HepG2 (cell line): ENCODE measurements at regions not wholly inside any gene's neighbourhood (a gene's known extent, or its start where the extent isn't known, plus 50 kb on each side); places are given as distances from the start of the nearest gene placed in this dataset.

ENCODE experiments used
- ATAC-seq: fragments of 200-7000 bp; cut with Tn5 transposase; 3 replicates; pipeline ENCODE4 v1.9.1; 2020; ENCODE audit warnings: mild to moderate bottlenecking, moderate library complexity
- BruUV-seq: library from RNA; stranded (reverse); fragments of 400-500 nt; replicated peaks from 2 replicates; lab custom pipeline; 2021; lab: Mats Ljungman, UMichigan
- CTCF ChIA-PET: fragments of 300-600 bp; formaldehyde crosslinking; extraction: SDS; loops from one replicate; lab custom pipeline; 2021; ENCODE audit warnings: low total read pairs, inconsistent platforms, low intra/inter-chr PET ratio; lab: Yijun Ruan, JAX
- POLR2A ChIA-PET: fragments of 350-600 bp; sonication (Branson Sonifier 250); formaldehyde crosslinking; loops from one replicate; lab custom pipeline; 2020; ENCODE audit warnings: antibody characterized with exemption, inconsistent platforms; lab: Yijun Ruan, JAX
- DNase-seq: peaks from one replicate; pipeline ENCODE4 v3.0.0-alpha.2; 2015; ENCODE audit warnings: low spot score
- FAIRE-seq: peaks from 3 replicates; lab custom pipeline; 2011; peaks lifted over from hg19 to GRCh38; lab: Jason Lieb, UNC
- H2AFZ ChIP-seq: one replicate; pipeline ENCODE4 v1.6.1; 2011; ENCODE audit warnings: low read length, inconsistent platforms
- H3K27ac ChIP-seq: fragments of 300-600 bp; 3 replicates; pipeline ENCODE4 v1.8.0; 2011; ENCODE audit warnings: mixed run types, mild to moderate bottlenecking, mixed read lengths, low read length, inconsistent platforms; ENCODE audit not compliant: insufficient read depth; ENCODE audit errors: extremely low read length
- H3K27me3 ChIP-seq, 2 experiments: fragments of 200-600 bp in 1 of 2; 2 replicates in 1 of 2; 3 replicates in 1 of 2; pipeline versions ENCODE4 v1.6.0 to v1.8.0; 2011; ENCODE audit warnings: low read length in 2 of 2, mild to moderate bottlenecking in 2 of 2, moderate library complexity in 2 of 2, inconsistent platforms in 1 of 2; ENCODE audit not compliant: insufficient read depth in 2 of 2, control insufficient read depth in 1 of 2
- H3K36me3 ChIP-seq, 2 experiments: fragments of 200-600 bp in 1 of 2; replicated peaks in 1 of 2; 2 replicates in 1 of 2; 3 replicates in 1 of 2; pipeline versions ENCODE4 v1.5.1 to v1.8.0; 2011; ENCODE audit warnings: low read length in 2 of 2, inconsistent platforms in 1 of 2; ENCODE audit not compliant: insufficient read depth in 2 of 2, control insufficient read depth in 1 of 2
- H3K4me1 ChIP-seq: 2 replicates; pipeline ENCODE4 v1.5.1; 2012; ENCODE audit warnings: low read length, inconsistent platforms; ENCODE audit not compliant: insufficient read depth
- H3K4me2 ChIP-seq: 2 replicates; pipeline ENCODE4 v1.6.0; 2011; ENCODE audit warnings: low read depth, low read length, inconsistent platforms
- H3K4me3 ChIP-seq, 3 experiments: fragments of 200-600 bp in 1 of 3; sonication (generic), shearing (Covaris generic) in 1 of 3; replicated peaks in 1 of 3; 2 replicates each; pipeline ENCODE4 v1.5.1; 2011 to 2016; ENCODE audit warnings: low read length in 3 of 3, inconsistent platforms in 2 of 3, low read depth in 2 of 3, mild to moderate bottlenecking in 2 of 3, control low read depth in 1 of 3, mixed read lengths in 1 of 3; ENCODE audit not compliant: insufficient read depth in 1 of 3
- H3K79me2 ChIP-seq: one replicate; pipeline ENCODE4 v1.6.1; 2011; ENCODE audit warnings: low read length, inconsistent platforms; ENCODE audit not compliant: insufficient read depth
- H3K9ac ChIP-seq: 2 replicates; pipeline ENCODE4 v1.6.0; 2011; ENCODE audit warnings: mild to moderate bottlenecking, low read depth, low read length, inconsistent platforms; ENCODE audit not compliant: insufficient read depth
- H3K9me3 ChIP-seq: 2 replicates; pipeline ENCODE4 v1.5.1; 2012; ENCODE audit warnings: mild to moderate bottlenecking, low read length
- H4K20me1 ChIP-seq: 2 replicates; pipeline ENCODE4 v1.6.0; 2011; ENCODE audit warnings: inconsistent platforms, mild to moderate bottlenecking, low read length, moderate library complexity; ENCODE audit not compliant: insufficient read depth
- CCDC6 ChIP-seq: sonication (generic); formaldehyde crosslinking; IDR thresholded peaks from 2 replicates; pipeline ENCODE4 v1.8.1; 2022; ENCODE audit warnings: mild to moderate bottlenecking, missing genetic modification reagents, moderate library complexity
- HMGA1 ChIP-seq: sonication (generic); formaldehyde crosslinking; conservative IDR thresholded peaks from 2 replicates; pipeline ENCODE4 v1.4.0; 2020; ENCODE audit warnings: missing genetic modification reagents
- NCOA2 ChIP-seq: sonication (generic); formaldehyde crosslinking; IDR thresholded peaks from 2 replicates; pipeline ENCODE4 v1.8.0; 2022; ENCODE audit warnings: inconsistent platforms
- ZFYVE20 ChIP-seq: sonication (generic); formaldehyde crosslinking; IDR thresholded peaks from 2 replicates; pipeline ENCODE4 v1.8.0; 2023; ENCODE audit warnings: low read depth, mild to moderate bottlenecking, moderate library complexity, missing genetic modification reagents, borderline replicate concordance
- ZNF12 ChIP-seq: sonication (generic); formaldehyde crosslinking; IDR thresholded peaks from 2 replicates; pipeline ENCODE4 v1.5.0; 2020; ENCODE audit warnings: missing genetic modification reagents
- ZNF550 ChIP-seq: sonication (generic); formaldehyde crosslinking; IDR thresholded peaks from 2 replicates; pipeline ENCODE4 v1.4.0; 2020; ENCODE audit warnings: mild to moderate bottlenecking, missing genetic modification reagents, borderline replicate concordance
- ZNF570 ChIP-seq: sonication (generic); formaldehyde crosslinking; IDR thresholded peaks from 2 replicates; pipeline ENCODE4 v1.4.0; 2020; ENCODE audit warnings: mild to moderate bottlenecking, missing genetic modification reagents, borderline replicate concordance
- WGBS: methylation state at CpG from one replicate; pipeline ENCODE4 v1.1.6; 2017; ENCODE audit warnings: low lambda C conversion rate; 5-methylcytosine and 5-hydroxymethylcytosine counted together
- in situ Hi-C: cut with HindIII; loops from 2 replicates; pipeline ENCODE4 v1.10.0; 2017; ENCODE audit warnings: low pct_unique_long_range_greater_than_20kb; ENCODE audit not compliant: extremely low pct_ligation_motif_present
- intact Hi-C: fragments of 100-400 bp; cut with micrococcal nuclease; formaldehyde crosslinking; loops from one replicate; pipeline ENCODE4 v1.10.0; 2022; ENCODE audit not compliant: unreplicated experiment
- TF ChIP-seq, protein P1 (sequence below): sonication (generic); formaldehyde crosslinking; IDR thresholded peaks from 2 replicates; pipeline ENCODE4 v1.5.0; 2020; ENCODE audit warnings: mild to moderate bottlenecking, missing genetic modification reagents
- TF ChIP-seq, protein P2 (sequence below): sonication (generic); formaldehyde crosslinking; conservative IDR thresholded peaks from 2 replicates; pipeline ENCODE4 v1.8.0; 2022; ENCODE audit warnings: missing genetic modification reagents
- TF ChIP-seq, protein P3 (sequence below): IDR thresholded peaks from 2 replicates; pipeline ENCODE4 v1.4.0; 2020; ENCODE audit warnings: mild to moderate bottlenecking, missing genetic modification reagents

DNA sequence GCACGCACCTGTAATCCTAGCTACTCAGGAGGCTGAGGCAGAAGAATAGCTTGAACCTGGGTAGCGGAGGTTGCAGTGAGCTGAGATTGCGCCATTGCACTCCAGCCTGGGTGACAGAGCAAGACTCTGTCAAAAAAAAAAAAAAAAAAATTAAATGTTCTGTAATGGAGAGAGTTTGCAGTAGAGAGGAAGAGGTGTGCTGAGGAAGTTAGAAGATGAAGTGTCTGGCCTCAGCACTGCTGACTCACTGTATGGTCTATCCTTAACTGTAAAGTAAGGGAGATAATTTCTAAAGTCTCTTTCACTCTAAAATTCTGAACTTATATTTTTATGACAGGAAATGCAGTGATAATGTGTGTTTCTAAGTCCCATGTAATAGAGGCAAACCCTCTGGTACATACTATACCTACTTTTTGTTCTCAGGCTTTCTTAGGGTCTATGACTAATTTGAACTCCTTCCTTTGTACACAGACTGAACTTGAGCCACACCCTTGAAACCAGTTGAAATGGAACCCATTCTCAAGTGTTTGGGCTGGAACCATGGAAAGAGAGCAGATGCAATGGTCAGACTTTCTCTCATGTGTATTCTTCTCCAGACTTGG, 278.1 kb upstream of the FAR2 start:
- TF ChIP-seq, protein P1, sequence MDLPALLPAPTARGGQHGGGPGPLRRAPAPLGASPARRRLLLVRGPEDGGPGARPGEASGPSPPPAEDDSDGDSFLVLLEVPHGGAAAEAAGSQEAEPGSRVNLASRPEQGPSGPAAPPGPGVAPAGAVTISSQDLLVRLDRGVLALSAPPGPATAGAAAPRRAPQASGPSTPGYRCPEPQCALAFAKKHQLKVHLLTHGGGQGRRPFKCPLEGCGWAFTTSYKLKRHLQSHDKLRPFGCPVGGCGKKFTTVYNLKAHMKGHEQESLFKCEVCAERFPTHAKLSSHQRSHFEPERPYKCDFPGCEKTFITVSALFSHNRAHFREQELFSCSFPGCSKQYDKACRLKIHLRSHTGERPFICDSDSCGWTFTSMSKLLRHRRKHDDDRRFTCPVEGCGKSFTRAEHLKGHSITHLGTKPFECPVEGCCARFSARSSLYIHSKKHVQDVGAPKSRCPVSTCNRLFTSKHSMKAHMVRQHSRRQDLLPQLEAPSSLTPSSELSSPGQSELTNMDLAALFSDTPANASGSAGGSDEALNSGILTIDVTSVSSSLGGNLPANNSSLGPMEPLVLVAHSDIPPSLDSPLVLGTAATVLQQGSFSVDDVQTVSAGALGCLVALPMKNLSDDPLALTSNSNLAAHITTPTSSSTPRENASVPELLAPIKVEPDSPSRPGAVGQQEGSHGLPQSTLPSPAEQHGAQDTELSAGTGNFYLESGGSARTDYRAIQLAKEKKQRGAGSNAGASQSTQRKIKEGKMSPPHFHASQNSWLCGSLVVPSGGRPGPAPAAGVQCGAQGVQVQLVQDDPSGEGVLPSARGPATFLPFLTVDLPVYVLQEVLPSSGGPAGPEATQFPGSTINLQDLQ (CRISPR knock-in tag): no peak
- TF ChIP-seq ZNF550 (CRISPR knock-in tag) (no peak), CCDC6 (CRISPR knock-in tag) (no peak), ZFYVE20 (CRISPR knock-in tag) (no peak), ZNF12 (no peak), HMGA1 (CRISPR knock-in tag) (no peak), NCOA2 (CRISPR knock-in tag) (no peak), ZNF570 (CRISPR knock-in tag) (no peak)
- TF ChIP-seq, protein P2, sequence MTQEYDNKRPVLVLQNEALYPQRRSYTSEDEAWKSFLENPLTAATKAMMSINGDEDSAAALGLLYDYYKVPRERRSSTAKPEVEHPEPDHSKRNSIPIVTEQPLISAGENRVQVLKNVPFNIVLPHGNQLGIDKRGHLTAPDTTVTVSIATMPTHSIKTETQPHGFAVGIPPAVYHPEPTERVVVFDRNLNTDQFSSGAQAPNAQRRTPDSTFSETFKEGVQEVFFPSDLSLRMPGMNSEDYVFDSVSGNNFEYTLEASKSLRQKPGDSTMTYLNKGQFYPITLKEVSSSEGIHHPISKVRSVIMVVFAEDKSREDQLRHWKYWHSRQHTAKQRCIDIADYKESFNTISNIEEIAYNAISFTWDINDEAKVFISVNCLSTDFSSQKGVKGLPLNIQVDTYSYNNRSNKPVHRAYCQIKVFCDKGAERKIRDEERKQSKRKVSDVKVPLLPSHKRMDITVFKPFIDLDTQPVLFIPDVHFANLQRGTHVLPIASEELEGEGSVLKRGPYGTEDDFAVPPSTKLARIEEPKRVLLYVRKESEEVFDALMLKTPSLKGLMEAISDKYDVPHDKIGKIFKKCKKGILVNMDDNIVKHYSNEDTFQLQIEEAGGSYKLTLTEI: no peak
- TF ChIP-seq, protein P3, sequence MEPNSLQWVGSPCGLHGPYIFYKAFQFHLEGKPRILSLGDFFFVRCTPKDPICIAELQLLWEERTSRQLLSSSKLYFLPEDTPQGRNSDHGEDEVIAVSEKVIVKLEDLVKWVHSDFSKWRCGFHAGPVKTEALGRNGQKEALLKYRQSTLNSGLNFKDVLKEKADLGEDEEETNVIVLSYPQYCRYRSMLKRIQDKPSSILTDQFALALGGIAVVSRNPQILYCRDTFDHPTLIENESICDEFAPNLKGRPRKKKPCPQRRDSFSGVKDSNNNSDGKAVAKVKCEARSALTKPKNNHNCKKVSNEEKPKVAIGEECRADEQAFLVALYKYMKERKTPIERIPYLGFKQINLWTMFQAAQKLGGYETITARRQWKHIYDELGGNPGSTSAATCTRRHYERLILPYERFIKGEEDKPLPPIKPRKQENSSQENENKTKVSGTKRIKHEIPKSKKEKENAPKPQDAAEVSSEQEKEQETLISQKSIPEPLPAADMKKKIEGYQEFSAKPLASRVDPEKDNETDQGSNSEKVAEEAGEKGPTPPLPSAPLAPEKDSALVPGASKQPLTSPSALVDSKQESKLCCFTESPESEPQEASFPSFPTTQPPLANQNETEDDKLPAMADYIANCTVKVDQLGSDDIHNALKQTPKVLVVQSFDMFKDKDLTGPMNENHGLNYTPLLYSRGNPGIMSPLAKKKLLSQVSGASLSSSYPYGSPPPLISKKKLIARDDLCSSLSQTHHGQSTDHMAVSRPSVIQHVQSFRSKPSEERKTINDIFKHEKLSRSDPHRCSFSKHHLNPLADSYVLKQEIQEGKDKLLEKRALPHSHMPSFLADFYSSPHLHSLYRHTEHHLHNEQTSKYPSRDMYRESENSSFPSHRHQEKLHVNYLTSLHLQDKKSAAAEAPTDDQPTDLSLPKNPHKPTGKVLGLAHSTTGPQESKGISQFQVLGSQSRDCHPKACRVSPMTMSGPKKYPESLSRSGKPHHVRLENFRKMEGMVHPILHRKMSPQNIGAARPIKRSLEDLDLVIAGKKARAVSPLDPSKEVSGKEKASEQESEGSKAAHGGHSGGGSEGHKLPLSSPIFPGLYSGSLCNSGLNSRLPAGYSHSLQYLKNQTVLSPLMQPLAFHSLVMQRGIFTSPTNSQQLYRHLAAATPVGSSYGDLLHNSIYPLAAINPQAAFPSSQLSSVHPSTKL (CRISPR knock-in tag): no peak
- Histone ChIP-seq H4K20me1 (no peaks in the 10 kb centered on the region), H3K27ac (no peak overlapping the region), H3K4me1 (no peaks in the 10 kb centered on the region), H3K4me3 (no peak overlapping the region), H3K9me3 (no peaks in the 10 kb centered on the region), H3K9ac (no peak overlapping the region), H3K27me3 (no peaks in the 10 kb centered on the region), H3K79me2 (no peaks in the 10 kb centered on the region), H3K4me2 (no peak overlapping the region), H3K36me3 (no peaks in the 10 kb centered on the region), H2AFZ (no peak overlapping the region)
- no peak for ATAC-seq
- ChIA-PET CTCF (no interaction called here), POLR2A (no interaction called here)
- intact Hi-C loops (loop anchor here (10.0 kb wide), 1 partner anchor 896 kb away; the partner anchor contains the start of gene PTHLH), in situ Hi-C loops (no loop called here)
- BruUV-seq: no TSS peak
- no peak for FAIRE-seq
- WGBS: 21% methylated on average over 3 of the region's 3 CpGs
- no peak for DNase-seq
